Effector memory CD8-positive, alpha-beta T cell (primary cell): ENCODE measurements at regions not wholly inside any gene's neighbourhood (a gene's known extent, or its start where the extent isn't known, plus 50 kb on each side); places are given as distances from the start of the nearest gene placed in this dataset.

ENCODE experiments used
- ATAC-seq: fragments of 150-1000 bp; cut with Tn5 transposase; replicated peaks from 2 replicates; pipeline ENCODE4 v1.10.0; 2021; ENCODE audit warnings: mild to moderate bottlenecking, moderate library complexity
- DNase-seq, 3 experiments: peaks; one replicate each; pipeline ENCODE4 v3.0.0; 2021
- H3K27ac Mint-ChIP-seq, 2 donors: one replicate each; pipeline ENCODE4 v1.8.0; 2022; ENCODE audit warnings: mild to moderate bottlenecking in 2 of 2, mixed read lengths in 2 of 2, moderate library complexity in 2 of 2
- H3K27me3 Mint-ChIP-seq, 2 donors: one replicate each; pipeline ENCODE4 v1.8.0; 2022; ENCODE audit warnings: mixed read lengths in 2 of 2
- H3K36me3 Mint-ChIP-seq: one replicate; pipeline ENCODE4 v1.8.0; 2022; ENCODE audit warnings: mild to moderate bottlenecking, moderate library complexity, mixed read lengths; ENCODE audit not compliant: insufficient read depth
- H3K4me1 Mint-ChIP-seq, 2 donors: one replicate each; pipeline ENCODE4 v1.8.0; 2022; ENCODE audit warnings: low read depth in 2 of 2, mixed read lengths in 2 of 2
- H3K4me3 Mint-ChIP-seq, 2 donors: one replicate each; pipeline ENCODE4 v1.8.0; 2022; ENCODE audit warnings: mild to moderate bottlenecking in 2 of 2, mixed read lengths in 2 of 2, moderate library complexity in 2 of 2
- H3K9me3 Mint-ChIP-seq, 2 donors: one replicate each; pipeline ENCODE4 v1.8.0; 2022; ENCODE audit warnings: mixed read lengths in 2 of 2

DNA sequence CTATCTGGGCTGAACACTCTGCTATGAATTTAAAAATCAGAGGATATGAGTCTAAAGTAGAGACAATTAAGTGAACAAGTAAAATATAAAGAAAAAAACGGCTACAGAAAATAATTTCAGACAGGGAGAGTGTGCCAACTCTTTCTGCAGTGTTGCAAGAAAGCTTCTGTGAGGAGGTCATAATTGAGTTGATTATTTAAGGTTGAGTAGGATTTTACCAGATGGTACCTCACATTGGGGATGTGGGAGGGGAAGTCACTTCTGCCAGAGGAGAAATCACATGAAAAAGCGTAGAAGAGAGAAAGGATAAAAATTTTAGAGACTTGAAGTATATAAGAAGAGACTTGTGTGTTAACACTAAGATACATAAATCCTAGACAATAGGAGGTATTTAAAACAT is 238.0 kb upstream of the NCAM2 start:
- H3K4me3 Mint-ChIP-seq: no peak overlapping the region
- ATAC-seq (no peak), DNase-seq (no peak)
- no peak overlapping the region for H3K27ac Mint-ChIP-seq
- H3K36me3 Mint-ChIP-seq: no peaks in the 10 kb centered on the region
- H3K9me3 Mint-ChIP-seq: peaks cover 0 to 17% of the 10 kb centered on the region in 2 donors
- H3K4me1 Mint-ChIP-seq: no peaks in the 10 kb centered on the region
- no peaks in the 10 kb centered on the region for H3K27me3 Mint-ChIP-seq

DNA sequence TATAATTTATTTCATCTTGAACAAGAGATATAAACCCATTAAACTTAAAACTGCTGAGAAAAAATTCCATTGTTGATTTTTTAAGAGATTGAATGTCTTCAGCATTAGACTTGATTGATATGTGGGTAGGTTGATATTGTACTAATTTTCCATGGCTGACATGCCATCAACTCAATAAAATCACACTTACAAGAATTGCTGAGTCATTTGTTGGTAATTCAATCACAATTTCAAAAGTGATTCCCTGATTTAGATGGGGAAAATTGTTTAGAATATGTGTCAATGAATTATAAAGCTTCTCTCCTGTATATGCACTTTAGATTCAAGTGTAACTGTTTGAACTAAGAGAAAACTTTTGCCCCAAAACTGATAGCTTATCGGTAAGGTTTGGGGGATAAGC is 223.5 kb upstream of the NCAM2 start:
- DNase-seq (no peak), ATAC-seq (no peak)
- Mint-ChIP-seq H3K27me3 (no peaks in the 10 kb centered on the region), H3K4me1 (no peaks in the 10 kb centered on the region), H3K36me3 (no peaks in the 10 kb centered on the region), H3K4me3 (no peak overlapping the region), H3K9me3 (peaks cover 9 to 16% of the 10 kb centered on the region in 2 donors), H3K27ac (no peak overlapping the region)

DNA sequence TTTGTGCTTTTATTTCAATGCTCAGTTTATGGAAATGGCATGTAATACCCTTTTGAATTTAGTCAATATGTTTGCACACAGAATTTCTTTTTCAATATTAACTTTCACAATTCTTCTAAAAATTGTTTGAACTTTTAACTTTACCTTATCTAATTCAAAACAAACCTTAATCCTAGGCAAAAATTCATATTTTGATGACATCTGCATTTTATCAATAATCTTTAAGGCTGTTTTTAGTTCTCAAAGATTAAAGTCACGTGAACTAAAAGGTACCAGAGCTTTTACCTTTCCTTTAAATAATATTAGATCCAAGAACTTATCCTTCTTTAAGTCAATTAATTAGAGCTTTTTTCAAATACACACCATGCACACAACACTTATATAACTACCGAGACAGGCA is 218.9 kb upstream of the NCAM2 start:
- H3K4me3 Mint-ChIP-seq: no peak overlapping the region
- no peaks in the 10 kb centered on the region for H3K27me3 Mint-ChIP-seq
- DNase-seq: no peak
- no peak for ATAC-seq
- H3K4me1 Mint-ChIP-seq: no peaks in the 10 kb centered on the region
- H3K9me3 Mint-ChIP-seq: peaks cover 7 to 8% of the 10 kb centered on the region in 2 donors
- no peaks in the 10 kb centered on the region for H3K36me3 Mint-ChIP-seq
- no peak overlapping the region for H3K27ac Mint-ChIP-seq

DNA sequence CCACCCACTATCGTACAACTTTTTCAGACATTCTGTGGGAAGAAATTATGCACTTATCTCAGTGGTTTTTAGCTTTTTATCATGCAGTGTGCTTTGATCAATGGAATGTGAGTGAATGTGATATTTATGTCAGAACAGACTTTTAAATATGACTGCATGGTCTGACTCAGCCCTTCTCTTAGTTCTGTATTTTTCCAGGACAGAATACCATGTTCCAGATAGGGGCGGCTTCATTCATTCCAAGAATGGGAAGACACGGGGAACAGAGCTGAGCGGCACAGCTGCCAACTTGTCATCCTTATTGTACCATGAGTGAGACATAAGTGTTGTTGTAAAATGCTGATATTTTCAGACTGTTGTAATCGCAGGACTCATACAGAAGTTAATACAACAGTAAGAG is 214.6 kb upstream of the NCAM2 start:
- no peaks in the 10 kb centered on the region for H3K4me1 Mint-ChIP-seq
- no peak overlapping the region for H3K4me3 Mint-ChIP-seq
- H3K27ac Mint-ChIP-seq: no peak overlapping the region
- no peaks in the 10 kb centered on the region for H3K36me3 Mint-ChIP-seq
- DNase-seq (no peak), ATAC-seq (no peak)
- H3K27me3 Mint-ChIP-seq: no peaks in the 10 kb centered on the region
- H3K9me3 Mint-ChIP-seq: peaks cover 9 to 18% of the 10 kb centered on the region in 2 donors

DNA sequence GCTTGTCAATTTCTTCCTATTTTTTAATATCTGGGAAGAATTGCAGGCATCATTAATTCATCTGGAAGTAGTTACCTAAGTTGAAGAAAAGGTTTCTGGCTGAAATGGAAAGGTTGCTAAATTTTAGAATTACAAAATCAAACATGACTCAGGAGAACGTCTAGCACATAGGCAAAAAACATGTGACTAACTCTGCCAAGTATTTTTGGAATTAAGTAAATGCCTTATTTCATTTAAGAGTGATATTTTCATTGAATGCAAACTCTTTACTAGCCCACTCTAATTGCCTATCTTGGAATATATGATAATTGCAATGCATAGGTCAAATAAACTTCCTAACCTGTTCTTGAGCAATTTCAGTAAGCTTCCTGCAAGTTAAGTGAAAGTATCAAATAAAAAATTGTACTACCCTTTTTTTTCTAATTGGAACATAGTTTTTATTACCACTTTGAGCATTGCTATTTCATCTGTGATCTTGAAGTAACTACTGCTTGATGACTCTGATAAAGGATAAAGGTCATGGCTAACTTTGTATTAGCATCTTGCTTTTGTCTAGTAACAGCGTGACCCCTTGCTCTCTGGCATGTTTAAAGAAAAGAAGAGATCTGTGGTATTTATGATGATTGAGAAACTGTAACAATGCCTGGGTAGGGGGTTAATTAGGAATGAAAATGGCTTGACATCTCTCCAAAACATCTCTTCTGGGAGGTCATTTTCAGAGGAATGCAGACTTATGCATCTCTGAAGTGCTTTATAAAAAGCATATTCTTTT is 208.3 kb upstream of the NCAM2 start:
- no peak overlapping the region for H3K4me3 Mint-ChIP-seq
- H3K4me1 Mint-ChIP-seq: no peaks in the 10 kb centered on the region
- no peaks in the 10 kb centered on the region for H3K27me3 Mint-ChIP-seq
- H3K9me3 Mint-ChIP-seq: peaks cover 7 to 20% of the 10 kb centered on the region in 2 donors
- no peaks in the 10 kb centered on the region for H3K36me3 Mint-ChIP-seq
- ATAC-seq: no peak
- DNase-seq: no peak
- no peak overlapping the region for H3K27ac Mint-ChIP-seq

DNA sequence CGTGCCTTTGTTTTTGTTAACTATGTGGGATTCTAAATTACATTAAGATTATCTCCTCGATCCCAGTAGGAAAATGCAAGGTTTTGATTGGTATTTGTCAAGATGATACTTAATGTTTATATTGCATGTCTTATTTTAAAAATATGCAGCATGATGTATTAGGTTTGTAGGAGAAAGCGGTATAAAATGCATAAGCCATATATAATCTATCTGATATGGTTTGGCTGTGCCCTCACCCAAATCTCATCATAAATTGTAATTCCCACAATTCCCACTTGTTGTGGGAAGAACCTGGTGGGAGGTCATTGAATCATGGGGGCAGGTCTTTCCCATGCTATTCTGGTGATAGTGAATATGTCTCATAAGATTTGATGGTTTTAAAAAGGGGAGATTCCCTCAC is 198.1 kb upstream of the NCAM2 start:
- DNase-seq (no peak), ATAC-seq (no peak)
- H3K27ac Mint-ChIP-seq: no peak overlapping the region
- no peaks in the 10 kb centered on the region for H3K4me1 Mint-ChIP-seq
- peaks cover 0 to 11% of the 10 kb centered on the region in 2 donors for H3K9me3 Mint-ChIP-seq
- no peak overlapping the region for H3K4me3 Mint-ChIP-seq
- no peaks in the 10 kb centered on the region for H3K27me3 Mint-ChIP-seq
- no peaks in the 10 kb centered on the region for H3K36me3 Mint-ChIP-seq

DNA sequence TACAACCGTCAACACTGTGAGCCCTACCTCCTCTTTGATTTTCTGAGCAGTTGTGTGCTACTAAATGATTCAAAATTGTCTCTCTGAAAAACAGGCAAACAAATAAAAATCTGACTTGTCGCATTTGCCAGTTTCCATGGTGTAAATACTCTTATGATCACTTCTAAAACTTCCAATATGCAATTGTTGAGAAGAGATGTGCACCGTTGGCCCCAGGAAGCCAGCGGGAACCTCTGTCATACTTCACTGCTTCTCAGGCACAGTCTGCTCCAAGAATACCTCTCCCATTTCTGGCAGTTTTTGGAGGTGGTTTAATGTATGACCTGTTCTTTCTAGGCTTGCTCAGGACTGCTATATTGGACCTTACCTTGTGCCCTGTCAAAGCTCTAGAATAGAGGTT is 196.0 kb upstream of the NCAM2 start:
- Mint-ChIP-seq H3K27me3 (no peaks in the 10 kb centered on the region), H3K4me1 (no peaks in the 10 kb centered on the region), H3K4me3 (no peak overlapping the region), H3K9me3 (peaks cover 0 to 7% of the 10 kb centered on the region in 2 donors), H3K27ac (no peak overlapping the region), H3K36me3 (no peaks in the 10 kb centered on the region)
- no peak for ATAC-seq
- DNase-seq: no peak

DNA sequence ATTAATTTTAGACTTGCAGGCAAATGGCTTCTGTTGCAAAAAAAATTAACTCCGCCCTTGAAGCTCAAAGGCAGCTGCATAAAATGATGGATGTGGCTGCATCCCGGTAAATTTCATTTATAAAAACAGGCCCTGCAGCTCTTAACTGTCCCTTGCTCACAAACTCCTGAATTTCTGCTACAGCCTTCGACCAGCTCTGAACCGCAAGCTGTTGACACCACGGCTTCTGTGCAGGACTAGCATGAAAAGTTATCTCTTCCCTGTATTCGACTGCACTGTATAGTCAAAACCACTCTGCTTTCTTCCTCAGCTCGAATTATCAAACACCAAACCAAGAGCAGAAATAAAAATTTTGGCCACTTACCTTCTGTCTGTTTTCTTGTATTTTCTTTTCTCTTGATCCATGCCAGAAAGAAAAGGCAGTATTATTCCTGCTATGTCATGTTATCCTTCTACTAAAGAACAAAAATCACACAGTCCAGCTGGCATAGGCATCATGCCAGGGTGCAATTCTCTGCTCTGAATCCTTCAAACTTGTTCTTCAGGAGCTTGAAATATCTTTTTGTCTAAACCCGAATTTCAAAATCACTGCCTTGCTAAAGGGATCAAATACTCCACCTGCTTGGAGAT is 195.5 kb upstream of the NCAM2 start:
- no peak for DNase-seq
- no peaks in the 10 kb centered on the region for H3K4me1 Mint-ChIP-seq
- no peak overlapping the region for H3K27ac Mint-ChIP-seq
- H3K9me3 Mint-ChIP-seq: peaks cover 0 to 9% of the 10 kb centered on the region in 2 donors
- no peak overlapping the region for H3K4me3 Mint-ChIP-seq
- no peak for ATAC-seq
- H3K36me3 Mint-ChIP-seq: no peaks in the 10 kb centered on the region
- H3K27me3 Mint-ChIP-seq: no peaks in the 10 kb centered on the region

DNA sequence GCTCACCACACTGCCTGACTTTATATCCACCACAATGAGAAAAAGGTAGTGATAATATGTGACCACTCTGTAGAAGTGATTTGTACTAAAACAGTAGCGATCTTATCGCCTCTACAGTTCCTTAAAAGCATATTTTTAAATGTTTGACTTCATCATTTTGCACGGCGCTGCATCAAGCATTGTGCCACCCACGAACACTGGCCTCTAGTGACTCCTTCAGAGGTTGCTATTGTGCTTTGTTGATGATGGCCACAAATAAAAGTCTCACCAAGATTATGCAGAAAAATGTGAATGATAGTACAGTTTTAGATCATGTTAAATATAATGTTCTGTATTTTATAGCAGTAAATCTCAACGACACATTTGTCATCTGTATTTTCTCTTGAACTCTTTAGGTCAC is 186.5 kb upstream of the NCAM2 start:
- no peak for ATAC-seq

DNA sequence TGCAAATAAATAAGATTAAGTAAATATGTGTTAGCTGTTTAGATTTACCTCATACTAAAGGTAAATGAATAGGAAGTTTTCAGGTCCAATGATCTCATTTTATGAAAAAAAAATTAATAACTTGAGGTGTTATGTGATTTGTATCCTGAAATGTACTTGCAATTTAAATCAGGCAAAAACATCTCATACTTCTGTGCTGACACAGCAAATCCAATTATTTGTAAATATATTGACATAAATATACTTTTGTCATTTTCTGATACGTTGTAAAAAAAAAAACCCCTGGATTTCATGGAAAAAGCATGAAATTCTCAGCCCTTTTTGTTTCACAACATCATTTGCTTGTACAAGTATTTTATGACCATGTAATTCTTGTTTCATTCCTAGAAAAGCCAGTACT is 184.1 kb upstream of the NCAM2 start:
- no peaks in the 10 kb centered on the region for H3K4me1 Mint-ChIP-seq
- H3K27me3 Mint-ChIP-seq: no peaks in the 10 kb centered on the region
- DNase-seq: no peak
- no peak overlapping the region for H3K4me3 Mint-ChIP-seq
- H3K27ac Mint-ChIP-seq: no peak overlapping the region
- H3K9me3 Mint-ChIP-seq: peaks cover 0 to 7% of the 10 kb centered on the region in 2 donors
- no peaks in the 10 kb centered on the region for H3K36me3 Mint-ChIP-seq
- ATAC-seq: no peak

More for the DNA sequence above, 186.5 kb upstream of the NCAM2 start:
- Mint-ChIP-seq H3K9me3 (peaks cover 0 to 5% of the 10 kb centered on the region in 2 donors), H3K4me1 (no peaks in the 10 kb centered on the region), H3K4me3 (no peak overlapping the region), H3K27ac (no peak overlapping the region), H3K36me3 (no peaks in the 10 kb centered on the region), H3K27me3 (no peaks in the 10 kb centered on the region)
- DNase-seq: no peak

DNA sequence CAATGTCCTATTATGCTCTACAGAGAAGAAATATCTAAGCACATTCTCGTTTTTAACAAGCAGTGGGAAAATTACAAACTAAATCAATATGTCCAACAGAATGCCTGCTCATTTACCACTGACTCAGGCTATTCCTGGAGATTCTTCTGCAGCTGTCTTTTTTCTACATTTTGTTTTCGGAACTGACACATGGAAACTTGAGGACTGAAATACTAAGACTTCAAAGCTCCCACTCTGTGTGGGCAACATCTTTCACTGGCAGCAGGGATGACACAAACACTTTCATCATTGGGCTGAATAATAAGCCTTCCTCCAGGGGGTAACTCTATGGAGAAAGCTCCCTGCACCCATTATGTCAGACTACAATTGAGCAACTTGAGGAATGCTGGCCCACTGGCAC is 175.5 kb upstream of the NCAM2 start:
- Mint-ChIP-seq H3K9me3 (peaks cover 0 to 12% of the 10 kb centered on the region in 2 donors), H3K27me3 (no peaks in the 10 kb centered on the region), H3K36me3 (no peaks in the 10 kb centered on the region), H3K4me3 (no peak overlapping the region), H3K4me1 (no peaks in the 10 kb centered on the region), H3K27ac (no peak overlapping the region)
- no peak for DNase-seq
- ATAC-seq: no peak

DNA sequence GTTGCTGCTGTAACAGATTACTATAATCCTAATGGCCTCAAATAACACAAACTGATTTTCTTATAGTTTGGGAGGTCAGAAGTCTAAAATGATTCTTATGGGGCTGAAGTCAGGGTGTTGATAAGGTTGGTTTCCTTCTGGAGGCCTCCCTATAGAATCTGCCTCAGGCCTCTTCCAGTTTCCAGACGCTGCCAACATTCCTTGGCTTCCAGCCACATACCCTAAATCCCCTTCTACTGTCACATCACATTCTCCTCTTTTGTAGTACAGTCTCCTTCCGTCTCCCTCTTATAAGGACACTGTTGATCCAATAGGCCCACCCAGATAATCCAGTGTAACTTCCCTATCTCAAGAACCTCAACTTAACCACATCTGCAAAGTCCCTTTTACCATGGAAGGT is 145.3 kb upstream of the NCAM2 start:
- Mint-ChIP-seq H3K4me3 (no peak overlapping the region), H3K36me3 (no peaks in the 10 kb centered on the region), H3K9me3 (peaks cover 6 to 13% of the 10 kb centered on the region in 2 donors), H3K27me3 (no peaks in the 10 kb centered on the region), H3K4me1 (no peaks in the 10 kb centered on the region), H3K27ac (no peak overlapping the region)
- no peak for DNase-seq
- no peak for ATAC-seq

DNA sequence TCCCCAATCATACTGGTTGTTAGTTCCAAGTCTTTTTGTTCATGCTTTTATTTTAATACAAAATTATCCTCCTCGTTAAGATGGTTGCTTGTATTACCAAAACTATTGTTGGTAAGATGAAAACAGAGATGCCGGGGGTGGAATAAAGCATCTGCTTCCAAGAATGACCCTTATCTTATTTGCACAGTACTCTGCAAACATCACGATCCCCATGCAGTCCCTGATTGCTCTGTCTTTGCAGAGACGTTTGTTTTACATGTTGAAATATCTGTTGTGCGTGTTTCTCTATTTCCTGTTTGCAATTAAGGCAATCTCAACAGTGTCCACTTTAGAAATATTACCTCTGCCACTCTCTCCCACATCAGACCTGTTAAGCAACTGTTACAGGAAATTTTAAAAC is 141.3 kb upstream of the NCAM2 start:
- Mint-ChIP-seq H3K27me3 (no peaks in the 10 kb centered on the region), H3K27ac (no peak overlapping the region), H3K36me3 (no peaks in the 10 kb centered on the region), H3K4me3 (no peak overlapping the region), H3K4me1 (no peaks in the 10 kb centered on the region), H3K9me3 (peaks cover 3 to 14% of the 10 kb centered on the region in 2 donors)
- DNase-seq (no peak), ATAC-seq (no peak)

DNA sequence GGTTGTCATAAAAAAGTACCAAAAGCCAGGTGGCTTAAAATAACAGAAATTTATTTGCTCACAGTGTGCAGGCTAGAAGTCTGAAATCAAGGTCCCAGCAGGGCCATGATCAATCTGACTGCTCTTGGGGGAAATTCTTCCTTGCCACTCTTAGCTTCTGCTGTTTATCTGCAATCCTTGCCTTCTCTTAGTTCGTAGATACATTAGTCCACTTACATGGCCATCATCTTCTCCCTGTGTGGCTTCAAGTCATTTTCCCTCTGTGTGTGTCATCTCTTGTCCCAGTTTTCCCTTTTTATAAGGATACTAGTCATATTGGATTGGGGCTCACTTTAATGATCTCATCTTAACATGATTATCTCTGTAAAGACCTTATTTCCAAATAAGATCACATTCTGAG is 124.0 kb upstream of the NCAM2 start:
- DNase-seq (no peak), ATAC-seq (no peak)
- Mint-ChIP-seq H3K9me3 (peaks cover 6 to 14% of the 10 kb centered on the region in 2 donors), H3K4me3 (no peak overlapping the region), H3K4me1 (no peaks in the 10 kb centered on the region), H3K36me3 (no peaks in the 10 kb centered on the region), H3K27ac (no peak overlapping the region), H3K27me3 (no peaks in the 10 kb centered on the region)
